HG03103 (cell line): ENCODE measurements at regions not wholly inside any gene's neighbourhood (a gene's known extent, or its start where the extent isn't known, plus 50 kb on each side); places are given as distances from the start of the nearest gene placed in this dataset.

Experiments
- ATAC-seq: cut with Tn5 transposase; IDR thresholded peaks from one replicate; pipeline ENCODE4 v1.9.1; 2021; ENCODE audit warnings: low read depth; ENCODE audit not compliant: unreplicated experiment

DNA sequence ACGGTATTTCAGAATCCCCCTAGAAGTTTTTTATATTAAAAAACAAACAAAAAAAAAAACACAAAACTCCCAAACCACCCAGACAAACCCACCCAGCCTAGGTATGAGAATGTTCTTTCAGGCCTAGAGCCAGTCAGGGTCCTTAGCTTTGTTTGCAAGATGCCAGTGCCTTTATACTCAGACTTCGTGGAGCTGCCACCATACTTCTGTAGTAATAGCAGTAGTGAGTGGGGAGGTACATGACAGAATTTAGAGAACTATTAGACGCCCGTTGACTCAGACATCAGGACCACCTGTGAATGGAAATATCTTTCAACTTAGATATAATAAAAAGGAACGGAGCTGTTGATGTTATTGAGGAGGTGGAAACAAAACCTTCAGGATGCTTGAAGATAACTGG is 138.2 kb upstream of the MKLN1 start:
- no peak for ATAC-seq

DNA sequence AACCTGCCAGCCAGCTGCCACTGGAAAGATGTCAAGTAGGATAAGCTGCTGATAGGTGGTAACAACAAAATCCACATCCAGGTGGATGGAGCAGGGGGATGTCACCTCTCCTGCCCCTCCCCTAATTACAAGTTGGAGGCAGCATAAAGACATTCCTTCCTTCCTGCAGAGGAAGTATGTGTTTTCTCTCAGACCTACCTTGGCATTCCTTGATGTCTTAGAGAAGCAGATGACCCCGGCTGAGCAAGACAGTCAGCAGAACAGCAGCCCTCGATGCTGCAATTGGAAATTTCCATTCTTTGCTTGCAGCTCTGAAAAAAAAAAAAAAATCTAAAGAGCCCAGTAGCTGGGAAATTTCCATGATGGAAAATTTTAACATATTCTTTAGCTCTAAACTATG is 137.5 kb upstream of the MKLN1 start:
- no peak for ATAC-seq

GRCh38 chr7:131190581-131190980 is 137.1 kb upstream of the MKLN1 start:
- ATAC-seq = no peak

- no peak for ATAC-seq
These were observed 133.4 kb upstream of the MKLN1 start for GRCh38 chr7:131194070-131194865.

DNA sequence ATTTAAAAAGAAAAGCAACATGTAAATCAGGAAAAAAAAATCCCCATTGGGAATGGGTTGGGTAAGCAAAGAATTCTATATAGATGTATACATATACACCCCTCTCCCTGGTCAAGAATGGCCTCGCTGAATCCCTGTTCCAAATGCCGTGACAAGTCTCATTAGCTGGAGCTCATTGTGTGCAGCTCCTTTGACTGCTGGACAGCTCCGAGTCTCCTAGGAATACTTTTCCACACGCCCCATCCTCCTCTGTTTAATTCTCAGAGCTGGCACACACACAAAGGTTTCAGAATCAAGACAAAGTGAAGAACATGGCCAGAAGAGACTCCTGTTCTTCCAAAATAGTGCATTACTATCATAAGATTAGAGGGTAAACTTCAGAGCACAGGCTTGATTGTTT is 130.9 kb upstream of the MKLN1 start:
- no peak for ATAC-seq

DNA sequence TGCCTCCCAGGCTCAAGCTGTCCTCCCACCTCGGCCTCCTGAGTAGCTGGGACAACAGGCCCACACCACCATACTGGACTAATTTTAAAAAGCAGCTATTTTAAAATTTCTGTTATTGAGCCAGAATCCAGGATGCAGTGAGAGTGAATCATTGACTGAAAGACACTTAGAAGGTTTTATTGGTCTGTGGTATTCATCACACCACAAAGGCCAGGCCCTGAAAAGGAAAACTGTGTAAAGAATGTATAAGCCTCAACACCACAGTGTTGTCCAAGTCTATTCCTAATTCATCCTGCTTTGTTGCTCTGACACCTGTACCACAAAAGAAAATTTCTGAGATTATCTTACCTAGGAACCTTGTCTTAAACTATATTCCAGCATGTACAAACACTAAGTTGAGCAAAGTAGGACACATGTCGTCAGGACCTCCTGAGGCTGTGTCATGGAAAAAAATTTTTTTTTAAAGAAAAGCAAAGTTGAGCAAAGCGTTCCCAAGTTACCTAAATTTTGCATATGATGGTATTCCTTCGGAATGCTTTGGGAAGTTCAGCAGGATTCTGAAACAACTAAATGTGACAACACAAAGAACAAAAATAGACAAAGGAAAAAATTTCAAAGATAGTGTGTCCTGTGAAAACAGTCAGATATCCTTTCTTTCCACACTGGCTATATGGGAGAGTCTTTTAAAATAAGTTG is 129.6 kb upstream of the MKLN1 start:
- no peak for ATAC-seq

DNA sequence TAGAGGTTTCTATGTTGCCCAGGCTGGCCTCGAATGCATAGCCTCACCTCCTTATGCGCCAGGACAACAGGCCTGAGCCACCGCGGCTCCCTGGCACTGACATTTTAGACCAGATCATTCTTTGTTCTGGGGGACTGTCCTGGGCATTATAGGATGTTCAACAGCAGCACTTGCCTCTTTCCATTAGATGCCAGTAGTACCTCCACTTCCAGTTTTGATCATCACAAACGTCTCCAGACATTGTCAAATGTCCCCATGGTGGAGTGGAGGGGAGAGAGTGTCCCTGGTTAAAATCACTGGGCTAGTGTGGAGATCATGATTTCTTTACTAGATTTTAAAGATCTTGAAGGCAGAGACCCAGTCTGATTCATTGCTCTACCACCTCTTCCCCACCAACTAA is 125.2 kb upstream of the MKLN1 start:
- ATAC-seq = no peak

DNA sequence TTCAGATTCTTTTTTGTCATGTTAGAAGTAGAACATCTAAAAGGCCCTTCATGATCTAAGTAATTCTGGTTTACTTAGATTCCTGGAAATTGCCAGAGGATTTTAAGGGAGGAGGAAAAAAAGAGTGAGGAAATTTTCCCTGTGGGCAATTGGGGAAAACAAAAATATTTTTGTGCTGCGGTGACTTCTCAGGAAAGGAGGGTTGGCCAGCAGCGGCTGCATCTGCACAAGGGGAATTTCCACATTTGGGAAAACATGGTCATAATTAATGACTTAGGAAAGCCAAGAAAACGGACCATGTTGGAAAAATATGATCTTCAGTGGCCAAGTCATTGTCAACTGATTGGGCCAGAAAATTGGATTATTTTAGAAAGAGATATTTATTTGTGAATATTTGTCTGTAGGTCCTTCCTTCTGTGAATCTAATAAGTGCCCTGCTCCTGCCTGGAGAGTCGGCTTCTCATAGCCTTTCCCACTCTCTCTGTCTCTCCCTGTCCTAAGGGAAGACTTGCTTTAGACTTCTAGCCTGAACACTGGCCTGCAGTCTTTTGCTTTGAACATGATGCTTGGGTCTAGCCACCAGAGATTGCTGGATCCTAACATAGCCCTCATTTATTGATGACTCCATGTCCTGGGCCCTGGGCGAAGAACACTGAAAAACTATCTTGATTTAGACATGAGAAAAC is 124.2 kb upstream of the MKLN1 start:
- no peak for ATAC-seq

GRCh38 chr7:131208777-131209176 is 118.9 kb upstream of the MKLN1 start:
- ATAC-seq = no peak

DNA sequence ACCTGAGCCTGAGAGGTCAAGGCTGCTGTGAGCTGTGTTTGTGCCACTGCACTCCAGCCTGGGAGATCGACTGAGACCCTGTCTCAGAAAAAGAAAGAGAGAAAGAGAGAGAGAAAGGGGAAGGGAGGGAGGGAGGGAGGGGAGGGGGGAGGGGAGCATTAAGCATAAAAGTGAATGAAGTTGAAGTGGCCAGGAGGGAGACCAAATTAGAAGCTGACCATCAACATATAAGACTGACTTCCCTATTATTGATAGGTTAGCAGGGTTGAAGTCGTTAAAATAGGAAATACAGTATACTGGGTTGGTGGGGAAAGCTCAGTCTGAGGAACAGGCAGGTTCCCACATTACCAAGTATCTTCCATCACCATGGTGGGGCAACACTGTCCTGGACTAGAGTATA is 117.1 kb upstream of the MKLN1 start:
- no peak for ATAC-seq

- no peak for ATAC-seq
These were observed 116.2 kb upstream of the MKLN1 start for GRCh38 chr7:131211500-131211899.

- ATAC-seq = no peak
These were observed 115.6 kb upstream of the MKLN1 start for GRCh38 chr7:131212114-131212513.

DNA sequence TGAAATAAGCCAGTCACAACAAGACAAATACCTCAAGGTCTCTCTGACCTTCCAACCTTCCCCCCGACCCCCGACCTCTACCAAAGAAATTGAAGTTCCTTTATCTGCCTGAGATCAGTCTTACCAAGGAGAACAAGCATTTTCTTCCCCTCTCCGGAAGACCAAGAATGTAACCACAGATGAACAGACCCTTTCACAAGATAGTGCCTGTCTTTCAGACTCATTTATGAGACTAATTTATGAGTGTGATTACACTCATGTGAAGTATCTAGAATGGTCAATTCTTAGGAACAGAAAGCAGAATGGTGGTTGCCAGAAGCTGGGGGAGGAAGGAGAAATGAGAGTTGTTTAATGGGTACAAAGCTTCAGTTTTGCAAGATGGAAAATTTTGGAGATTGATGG is 108.9 kb upstream of the MKLN1 start:
- ATAC-seq = no peak

GRCh38 chr7:131219312-131220041 is 108.2 kb upstream of the MKLN1 start:
- ATAC-seq = no peak

DNA sequence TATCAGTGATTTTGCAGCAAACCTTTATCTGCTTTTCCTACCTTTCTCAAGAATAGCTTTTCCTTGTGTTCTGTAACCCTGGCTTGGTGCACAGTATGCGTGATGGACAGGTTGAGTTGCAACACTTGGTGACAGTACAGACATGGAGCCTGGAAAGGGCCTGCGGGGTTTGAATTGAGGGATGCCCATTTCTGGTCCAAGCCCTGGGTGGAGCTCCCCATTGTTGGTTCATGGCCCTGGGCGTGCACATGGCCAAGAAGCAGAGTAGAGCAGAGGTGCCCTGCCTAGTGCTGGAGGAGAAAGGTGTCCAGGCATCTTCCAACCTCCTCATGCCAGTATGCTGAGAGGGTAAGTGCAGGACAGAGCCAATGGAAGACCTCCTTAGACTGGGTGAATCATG is 106.6 kb upstream of the MKLN1 start:
- no peak for ATAC-seq

DNA sequence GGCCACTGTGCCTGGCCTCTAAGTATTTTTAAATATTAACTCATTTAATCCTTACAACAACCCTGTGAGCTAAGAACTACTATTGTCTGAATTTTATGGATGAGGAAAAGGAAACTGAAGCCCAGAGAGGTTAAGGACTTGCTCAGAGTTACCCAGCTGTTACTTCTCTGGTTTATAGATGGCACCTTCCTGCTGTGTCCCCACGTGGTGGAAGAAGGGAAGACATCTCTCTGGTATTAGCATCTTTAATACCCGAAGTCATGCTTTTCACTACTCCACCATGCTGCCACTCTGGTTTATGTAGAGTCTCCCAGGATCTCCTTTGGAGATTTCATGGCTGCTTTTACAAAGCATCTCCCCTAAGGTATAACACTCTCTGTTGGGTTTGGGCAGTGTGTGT is 105.5 kb upstream of the MKLN1 start:
- no peak for ATAC-seq

DNA sequence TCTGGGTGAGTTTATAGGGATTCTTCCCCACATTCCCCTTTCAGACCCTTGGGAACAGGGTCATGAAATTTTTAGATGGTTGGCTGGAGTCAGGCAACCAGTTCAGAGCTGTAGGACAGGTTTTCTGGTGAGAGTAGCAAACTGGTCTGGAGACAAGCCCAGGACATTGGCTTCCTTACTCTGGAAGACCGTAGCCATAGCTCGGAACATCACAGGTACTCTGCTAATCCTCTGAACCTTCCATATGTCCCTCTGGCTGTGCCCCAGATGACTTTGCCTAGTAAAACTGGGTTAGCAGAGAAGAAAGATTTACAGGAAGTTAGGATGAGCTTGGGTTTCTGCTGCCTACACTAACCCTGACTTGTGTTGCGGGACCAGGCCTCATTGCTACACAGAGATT is 104.5 kb upstream of the MKLN1 start:
- no peak for ATAC-seq

- ATAC-seq = no peak
These were observed 102.7 kb upstream of the MKLN1 start for GRCh38 chr7:131224996-131225395.

DNA sequence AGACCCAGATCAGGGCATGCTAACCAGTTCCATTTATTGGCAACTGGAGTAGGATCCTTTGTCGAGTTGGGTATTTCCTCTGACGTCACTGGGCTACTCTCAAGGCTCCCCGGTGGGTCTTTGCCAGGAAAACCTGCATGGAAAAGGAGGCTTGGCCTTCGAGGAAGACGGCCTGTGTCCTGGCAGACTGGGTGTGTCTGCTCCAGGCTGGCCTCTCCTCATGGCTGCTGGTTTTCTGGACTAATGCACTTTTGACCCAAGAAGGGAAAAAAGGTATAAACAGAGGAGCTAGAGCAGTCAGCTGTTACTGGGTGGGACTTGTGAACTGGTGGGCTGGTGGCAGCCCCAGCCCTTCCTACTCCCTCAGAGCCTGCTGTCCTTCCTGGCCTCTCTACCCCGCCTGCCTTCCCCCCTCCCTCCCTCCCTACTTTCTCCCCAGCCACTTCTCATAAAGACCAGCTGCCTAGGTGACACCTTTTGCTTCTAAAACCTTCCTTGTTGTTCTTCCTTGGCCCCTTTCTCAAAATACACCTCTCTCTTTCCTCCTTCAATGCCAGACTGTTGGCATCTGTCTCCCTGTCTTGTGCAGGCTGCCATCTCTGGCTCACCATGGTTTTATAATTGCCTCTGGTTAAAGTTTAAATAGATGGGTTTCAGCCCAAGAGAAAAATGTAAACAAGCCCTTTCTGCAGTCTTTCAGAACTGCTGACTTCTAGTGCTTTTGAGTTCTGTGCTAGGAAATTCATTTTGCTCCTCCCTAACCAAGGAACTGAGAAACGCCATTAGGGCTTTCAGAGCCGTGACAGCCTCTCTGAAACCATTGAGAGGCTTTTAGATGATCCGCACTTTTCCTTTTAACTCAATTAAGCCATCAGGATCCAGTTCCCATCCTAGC is 101.8 kb upstream of the MKLN1 start:
- no peak for ATAC-seq

DNA sequence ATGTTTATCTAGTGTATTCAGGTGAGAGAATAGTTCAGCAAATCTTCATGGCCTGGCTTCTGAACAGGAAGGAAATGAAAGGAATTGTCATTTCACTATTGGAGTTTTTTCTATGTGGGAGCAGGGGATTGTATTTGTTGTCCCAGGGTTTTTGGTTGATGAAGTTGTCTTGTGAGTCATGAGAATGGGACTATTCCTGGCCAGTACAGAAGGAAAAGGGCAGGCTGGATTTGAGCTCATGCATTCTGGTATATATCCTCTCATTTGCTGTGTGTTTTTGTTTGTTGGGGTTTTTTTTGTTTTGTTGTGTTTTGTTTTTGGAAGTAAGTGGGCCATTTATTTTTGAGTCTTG is 101.2 kb upstream of the MKLN1 start:
- ATAC-seq = no peak
